ENCODE measurements at regions not wholly inside any gene's neighbourhood (a gene's known extent, or its start where the extent isn't known, plus 50 kb on each side); places are given as distances from the start of the nearest gene placed in this dataset.

DNA sequence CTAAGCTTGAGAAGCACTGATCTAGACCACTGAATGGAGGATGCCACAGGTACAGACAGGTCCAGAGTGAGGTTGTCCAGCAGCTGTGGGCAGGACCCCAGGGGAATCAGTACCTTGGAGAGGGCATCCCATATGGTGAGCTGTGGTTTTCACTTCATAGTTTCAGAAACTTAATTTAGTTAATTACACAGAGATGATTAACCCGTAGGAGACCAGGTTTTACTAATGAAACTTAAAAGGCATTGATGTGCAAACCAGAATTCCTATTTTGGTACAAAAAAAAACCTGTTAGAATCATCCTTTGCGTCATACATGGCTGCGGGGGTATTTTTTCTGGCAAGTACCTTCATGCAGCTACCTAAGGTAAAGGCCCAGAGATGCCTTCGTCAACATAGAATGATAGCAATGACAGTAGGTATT lies 159.3 kb downstream of the DACT1 start:
- ChIA-PET CTCF (no interaction called here), POLR2A (no interaction called here)
- Mint-ChIP-seq H3K36me3 (no peaks in the 10 kb centered on the region), H3K9me3 (no peaks in the 10 kb centered on the region), H3K4me1 (ENCODE audit: low read depth) (no peaks in the 10 kb centered on the region), H3K27ac (no peak overlapping the region), H3K4me3 (no peak overlapping the region), H3K27me3 (peaks cover 6% of the 10 kb centered on the region)
- DNase-seq = no peak
- intact Hi-C loops (cut with micrococcal nuclease) = no loop called here

DNA sequence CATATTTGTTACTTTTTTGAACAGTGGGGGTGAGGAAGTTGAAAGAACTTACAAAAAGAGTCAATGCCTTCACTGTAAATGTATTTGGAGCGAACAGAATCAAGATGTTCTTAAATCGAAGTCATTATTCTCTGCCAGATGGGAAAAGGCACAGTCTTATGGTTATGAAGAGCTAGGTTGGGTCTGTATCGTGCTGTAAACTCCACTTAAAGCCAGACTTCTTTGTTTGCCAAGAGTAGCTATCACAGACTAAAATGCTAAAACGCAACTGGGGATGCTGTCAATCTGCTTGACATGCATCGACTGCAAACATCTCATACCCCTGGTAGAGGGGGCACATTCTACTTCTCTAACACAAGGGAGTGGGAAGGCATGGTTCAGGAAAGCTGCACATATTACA lies 160.4 kb downstream of the DACT1 start:
- intact Hi-C loops (cut with micrococcal nuclease) = no loop called here
- H3K9me3 Mint-ChIP-seq = no peaks in the 10 kb centered on the region
- no peak for DNase-seq
- peaks cover 8% of the 10 kb centered on the region for H3K27me3 Mint-ChIP-seq
- no peak overlapping the region for H3K4me3 Mint-ChIP-seq
- H3K4me1 Mint-ChIP-seq (ENCODE audit: low read depth) = no peaks in the 10 kb centered on the region
- H3K36me3 Mint-ChIP-seq = peaks cover 2% of the 10 kb centered on the region
- H3K27ac Mint-ChIP-seq = no peak overlapping the region
- ChIA-PET POLR2A (no interaction called here), CTCF (no interaction called here)

DNA sequence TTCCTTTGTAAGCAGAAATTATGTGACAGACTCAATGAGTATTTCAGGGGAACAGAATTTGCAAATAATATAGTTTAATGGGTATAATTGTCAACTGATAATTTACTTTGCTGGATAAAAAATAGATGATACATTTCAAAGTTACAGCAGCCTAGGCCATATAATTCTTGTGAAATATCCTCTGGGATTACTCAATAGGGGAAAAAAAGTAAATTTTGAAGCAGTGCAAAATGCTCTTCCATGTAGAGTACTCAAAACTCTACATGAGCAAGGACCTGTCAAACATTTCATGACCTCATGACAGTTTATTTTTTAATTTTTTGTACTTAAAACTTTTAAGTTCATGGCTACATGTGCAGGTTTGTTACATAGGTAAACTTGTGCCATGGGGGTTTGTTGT lies 163.3 kb downstream of the DACT1 start:
- H3K4me1 Mint-ChIP-seq (ENCODE audit: low read depth) = no peaks in the 10 kb centered on the region
- no peak overlapping the region for H3K27ac Mint-ChIP-seq
- H3K27me3 Mint-ChIP-seq = peaks cover 6% of the 10 kb centered on the region
- POLR2A ChIA-PET = no interaction called here
- H3K4me3 Mint-ChIP-seq = no peak overlapping the region
- peaks cover 2% of the 10 kb centered on the region for H3K36me3 Mint-ChIP-seq
- DNase-seq = no peak
- CTCF ChIA-PET = no interaction called here
- intact Hi-C loops (cut with micrococcal nuclease) = no loop called here
- no peaks in the 10 kb centered on the region for H3K9me3 Mint-ChIP-seq

DNA sequence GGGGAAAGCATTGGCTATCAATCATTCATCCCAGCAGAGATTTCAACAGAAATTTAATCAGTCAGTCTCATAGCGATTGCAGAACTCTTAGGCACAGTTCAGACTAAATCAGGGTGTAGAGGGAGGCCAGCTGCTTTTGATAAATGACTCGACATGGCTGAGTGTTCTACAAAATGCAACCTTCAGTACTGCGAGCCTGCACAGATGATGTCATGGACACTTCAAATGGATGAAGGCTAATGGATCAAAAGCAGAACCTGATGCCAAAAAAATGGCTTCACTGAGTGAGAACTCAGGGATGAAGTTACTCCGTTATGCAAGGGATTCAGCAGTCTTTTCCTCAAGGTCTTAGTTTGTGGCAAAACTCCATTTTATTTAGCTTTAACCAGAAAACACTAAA lies 167.3 kb downstream of the DACT1 start:
- DNase-seq = no peak
- peaks cover 2% of the 10 kb centered on the region for H3K36me3 Mint-ChIP-seq
- no peak overlapping the region for H3K27ac Mint-ChIP-seq
- H3K27me3 Mint-ChIP-seq = peaks cover 2% of the 10 kb centered on the region
- ChIA-PET CTCF (no interaction called here), POLR2A (no interaction called here)
- intact Hi-C loops (cut with micrococcal nuclease) = no loop called here
- no peak overlapping the region for H3K4me3 Mint-ChIP-seq
- H3K9me3 Mint-ChIP-seq = no peaks in the 10 kb centered on the region
- no peaks in the 10 kb centered on the region for H3K4me1 Mint-ChIP-seq (ENCODE audit: low read depth)

DNA sequence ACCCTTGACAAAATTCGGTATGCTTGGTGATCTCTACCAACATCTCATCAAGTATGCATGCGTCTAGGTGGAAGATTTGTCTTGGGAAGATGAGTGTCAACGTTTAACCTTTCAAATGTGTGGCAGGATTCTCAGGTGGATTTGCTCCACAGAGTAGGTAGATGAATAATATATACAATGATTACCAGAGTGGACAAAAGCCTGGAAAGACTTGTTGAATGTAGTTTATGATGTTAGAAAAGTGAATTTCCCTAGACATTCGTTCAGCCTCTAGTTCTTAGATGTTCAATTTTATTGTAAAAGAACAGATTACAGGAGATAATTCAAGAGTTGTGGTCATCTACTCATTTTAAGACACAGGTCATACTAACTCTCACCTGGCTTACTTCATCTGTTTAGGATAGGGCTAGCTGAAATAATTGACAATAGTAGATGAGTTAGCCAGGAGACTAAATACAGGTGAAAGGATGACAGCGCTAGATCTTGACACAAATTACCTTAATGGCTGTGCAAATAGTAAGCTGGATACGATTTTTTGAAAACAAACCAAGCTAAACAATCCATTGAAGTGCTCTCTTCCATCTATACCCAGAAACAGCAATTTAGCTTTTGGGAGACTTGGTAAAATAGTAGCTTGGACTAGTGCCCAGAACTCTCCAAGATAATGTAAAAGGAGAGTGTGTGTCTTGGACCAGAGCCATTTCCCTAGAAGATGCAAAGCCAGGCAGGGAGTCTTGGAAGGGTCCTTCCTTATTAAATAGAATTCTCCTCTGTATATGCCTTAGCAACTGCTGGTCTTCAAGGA lies 168.0 kb downstream of the DACT1 start:
- ChIA-PET POLR2A (no interaction called here), CTCF (no interaction called here)
- Mint-ChIP-seq H3K4me3 (no peak overlapping the region), H3K36me3 (peaks cover 2% of the 10 kb centered on the region), H3K9me3 (no peaks in the 10 kb centered on the region), H3K4me1 (ENCODE audit: low read depth) (no peaks in the 10 kb centered on the region), H3K27me3 (peaks cover 2% of the 10 kb centered on the region), H3K27ac (no peak overlapping the region)
- intact Hi-C loops (cut with micrococcal nuclease) = no loop called here
- DNase-seq = no peak

DNA sequence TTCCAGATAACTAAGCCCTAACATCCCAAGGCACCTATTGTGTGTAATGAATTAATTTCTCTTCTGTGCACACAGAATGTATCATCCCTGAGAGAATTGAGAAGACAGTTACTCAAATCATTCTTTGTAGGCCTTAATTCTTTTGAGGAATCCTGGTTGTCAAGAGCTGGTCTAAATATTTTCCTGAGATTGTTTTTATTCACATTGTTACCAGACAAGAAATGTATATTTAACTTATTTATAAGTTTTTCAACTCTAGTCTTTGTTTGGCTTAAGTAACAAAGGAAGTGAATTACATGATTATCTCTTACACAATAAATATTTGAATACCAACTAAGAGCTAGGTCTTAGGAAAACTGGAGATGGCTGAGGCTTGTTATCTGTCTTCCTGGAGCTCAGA lies 169.4 kb downstream of the DACT1 start:
- H3K9me3 Mint-ChIP-seq = no peaks in the 10 kb centered on the region
- CTCF ChIA-PET = no interaction called here
- no peak overlapping the region for H3K4me3 Mint-ChIP-seq
- intact Hi-C loops (cut with micrococcal nuclease) = no loop called here
- no peaks in the 10 kb centered on the region for H3K4me1 Mint-ChIP-seq (ENCODE audit: low read depth)
- H3K27ac Mint-ChIP-seq = no peak overlapping the region
- H3K27me3 Mint-ChIP-seq = peaks cover 2% of the 10 kb centered on the region
- H3K36me3 Mint-ChIP-seq = peaks cover 2% of the 10 kb centered on the region
- POLR2A ChIA-PET = no interaction called here
- no peak for DNase-seq

DNA sequence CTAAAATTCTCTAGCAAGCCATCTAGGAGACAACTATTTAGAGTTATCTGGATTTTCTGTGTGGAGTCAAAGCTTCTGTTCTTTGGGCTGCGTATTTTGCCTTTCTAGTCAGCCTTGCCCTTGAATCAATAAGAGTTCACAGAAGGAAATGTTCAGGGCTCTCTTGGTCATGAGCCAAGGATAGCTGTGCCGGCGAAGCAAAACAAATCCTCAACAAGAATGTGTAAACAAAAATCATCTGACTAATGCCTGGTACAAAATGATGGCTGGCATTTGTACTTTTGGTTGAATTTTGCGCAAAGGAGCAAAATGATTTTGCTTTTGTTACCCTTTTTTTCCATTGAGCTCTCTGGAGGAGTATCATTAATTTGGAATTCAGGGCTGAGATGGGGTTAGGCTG lies 171.1 kb downstream of the DACT1 start:
- CTCF ChIA-PET = no interaction called here
- POLR2A ChIA-PET = no interaction called here
- no peak overlapping the region for H3K4me3 Mint-ChIP-seq
- H3K4me1 Mint-ChIP-seq (ENCODE audit: low read depth) = no peaks in the 10 kb centered on the region
- H3K9me3 Mint-ChIP-seq = no peaks in the 10 kb centered on the region
- DNase-seq = no peak
- H3K27ac Mint-ChIP-seq = no peak overlapping the region
- intact Hi-C loops (cut with micrococcal nuclease) = no loop called here
- H3K27me3 Mint-ChIP-seq = peaks cover 2% of the 10 kb centered on the region
- no peaks in the 10 kb centered on the region for H3K36me3 Mint-ChIP-seq

DNA sequence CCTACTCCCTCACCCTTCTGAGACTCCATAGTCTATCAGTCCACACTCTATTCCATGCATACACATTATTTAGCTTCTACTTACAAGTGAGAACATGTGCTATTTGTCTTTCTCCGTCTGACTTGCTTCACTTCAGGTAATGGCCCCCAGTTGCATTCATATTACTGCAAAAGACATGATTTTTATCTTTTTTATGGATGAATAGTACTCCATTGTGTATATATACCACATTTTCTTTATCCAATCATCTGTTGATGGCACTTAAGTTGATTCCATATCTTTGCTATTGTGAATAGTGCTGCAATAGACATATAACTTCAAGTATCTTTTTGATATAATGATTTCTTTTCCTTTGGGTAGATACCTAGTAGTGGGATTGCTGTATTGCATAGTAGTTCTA lies 171.8 kb downstream of the DACT1 start:
- Mint-ChIP-seq H3K36me3 (no peaks in the 10 kb centered on the region), H3K4me3 (no peak overlapping the region), H3K27me3 (peaks cover 2% of the 10 kb centered on the region), H3K9me3 (no peaks in the 10 kb centered on the region), H3K27ac (no peak overlapping the region), H3K4me1 (ENCODE audit: low read depth) (no peaks in the 10 kb centered on the region)
- POLR2A ChIA-PET = no interaction called here
- CTCF ChIA-PET = interaction anchor here (0.6 kb wide), 1 partner anchor 125 kb away, joined by 3 read pairs; no protein-coding TSS in a partner anchor
- no peak for DNase-seq
- intact Hi-C loops (cut with micrococcal nuclease) = no loop called here

DNA sequence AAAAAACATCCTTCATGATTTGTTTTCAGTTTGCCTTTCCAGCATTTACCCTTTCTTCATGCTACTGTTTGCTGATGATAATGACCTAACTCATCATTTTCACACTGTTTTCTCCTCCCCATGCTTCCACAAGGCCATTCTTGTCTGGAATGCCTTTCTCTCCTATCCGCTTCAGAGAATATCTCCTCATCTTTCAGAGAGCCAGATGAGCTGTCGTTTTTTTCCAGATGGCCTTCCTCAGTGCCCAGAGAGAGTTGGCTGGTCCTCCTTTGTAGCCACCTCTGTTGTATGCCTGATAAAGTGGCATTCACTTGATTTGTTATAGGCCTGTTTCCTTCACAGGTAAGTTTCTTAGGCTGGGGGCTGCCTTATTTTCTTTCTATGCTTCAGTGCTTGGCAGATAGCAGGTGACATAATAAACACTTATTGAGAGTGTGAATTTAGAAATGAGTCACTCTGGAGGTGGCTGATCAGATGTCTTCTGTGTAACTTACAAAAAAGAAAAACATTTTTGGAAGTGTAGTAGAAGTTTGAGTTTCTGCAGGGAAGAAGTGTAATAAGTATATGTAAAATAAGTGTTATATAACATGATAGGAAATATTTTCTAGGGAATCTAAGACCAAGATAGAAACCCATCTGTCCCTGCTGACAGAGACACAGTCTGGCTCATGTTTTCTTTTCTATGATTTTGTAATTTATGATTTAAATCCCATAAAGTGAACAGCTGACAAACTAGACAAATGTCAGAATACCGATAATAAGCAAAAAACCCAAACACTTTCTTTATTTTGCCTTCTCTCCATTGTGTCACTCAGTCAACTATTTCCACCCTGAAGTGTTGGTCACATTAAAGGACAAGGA lies 174.5 kb downstream of the DACT1 start:
- intact Hi-C loops (cut with micrococcal nuclease) = no loop called here
- H3K4me1 Mint-ChIP-seq (ENCODE audit: low read depth) = no peaks in the 10 kb centered on the region
- CTCF ChIA-PET = no interaction called here
- no peaks in the 10 kb centered on the region for H3K9me3 Mint-ChIP-seq
- POLR2A ChIA-PET = no interaction called here
- peaks cover 2% of the 10 kb centered on the region for H3K27me3 Mint-ChIP-seq
- no peaks in the 10 kb centered on the region for H3K36me3 Mint-ChIP-seq
- no peak overlapping the region for H3K4me3 Mint-ChIP-seq
- no peak overlapping the region for H3K27ac Mint-ChIP-seq
- no peak for DNase-seq

DNA sequence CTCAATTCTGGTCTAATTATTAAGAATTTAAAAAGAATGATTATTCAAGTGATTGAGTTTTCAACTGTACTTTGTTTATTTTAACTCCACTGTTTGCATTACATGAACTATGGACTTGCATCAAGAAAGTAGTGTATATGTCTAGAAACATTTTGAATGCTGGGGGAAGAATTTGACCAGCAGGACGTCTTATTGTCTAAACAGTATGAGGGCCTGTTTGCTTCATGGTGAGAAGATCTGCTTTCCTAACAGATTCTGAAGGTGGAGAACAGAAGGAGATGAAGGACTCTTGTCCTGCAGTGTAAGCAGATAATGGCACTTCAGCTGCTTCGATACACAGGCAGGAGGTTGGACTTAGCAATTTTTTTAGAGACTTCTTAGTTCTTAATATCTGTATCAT lies 176.0 kb downstream of the DACT1 start:
- Mint-ChIP-seq H3K9me3 (no peaks in the 10 kb centered on the region), H3K27ac (no peak overlapping the region), H3K27me3 (peaks cover 2% of the 10 kb centered on the region), H3K4me1 (ENCODE audit: low read depth) (no peaks in the 10 kb centered on the region), H3K36me3 (no peaks in the 10 kb centered on the region), H3K4me3 (no peak overlapping the region)
- CTCF ChIA-PET = no interaction called here
- DNase-seq = no peak
- intact Hi-C loops (cut with micrococcal nuclease) = no loop called here
- POLR2A ChIA-PET = no interaction called here

DNA sequence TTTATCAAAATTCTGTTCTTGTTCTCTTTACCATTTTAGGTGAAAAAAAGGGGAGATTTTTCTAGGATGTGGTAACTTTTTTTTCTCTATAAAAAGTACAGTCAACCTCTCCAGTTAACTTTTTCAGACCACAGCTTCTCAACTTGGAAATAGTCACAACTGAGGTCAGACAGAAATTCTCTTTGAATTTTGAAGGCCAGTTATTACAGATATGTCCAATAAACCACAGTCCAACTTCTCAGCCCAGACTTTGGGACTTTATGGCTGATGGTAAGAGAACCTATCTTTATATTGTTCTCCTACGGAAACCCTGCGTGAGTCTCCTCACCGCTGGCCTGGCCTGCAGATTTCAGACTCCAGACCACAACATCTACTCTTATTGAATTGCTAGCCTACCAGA lies 176.7 kb downstream of the DACT1 start:
- POLR2A ChIA-PET = no interaction called here
- Mint-ChIP-seq H3K36me3 (no peaks in the 10 kb centered on the region), H3K4me3 (no peak overlapping the region), H3K27ac (no peak overlapping the region), H3K4me1 (ENCODE audit: low read depth) (no peaks in the 10 kb centered on the region), H3K27me3 (peaks cover 2% of the 10 kb centered on the region), H3K9me3 (no peaks in the 10 kb centered on the region)
- CTCF ChIA-PET = no interaction called here
- intact Hi-C loops (cut with micrococcal nuclease) = no loop called here
- no peak for DNase-seq

DNA sequence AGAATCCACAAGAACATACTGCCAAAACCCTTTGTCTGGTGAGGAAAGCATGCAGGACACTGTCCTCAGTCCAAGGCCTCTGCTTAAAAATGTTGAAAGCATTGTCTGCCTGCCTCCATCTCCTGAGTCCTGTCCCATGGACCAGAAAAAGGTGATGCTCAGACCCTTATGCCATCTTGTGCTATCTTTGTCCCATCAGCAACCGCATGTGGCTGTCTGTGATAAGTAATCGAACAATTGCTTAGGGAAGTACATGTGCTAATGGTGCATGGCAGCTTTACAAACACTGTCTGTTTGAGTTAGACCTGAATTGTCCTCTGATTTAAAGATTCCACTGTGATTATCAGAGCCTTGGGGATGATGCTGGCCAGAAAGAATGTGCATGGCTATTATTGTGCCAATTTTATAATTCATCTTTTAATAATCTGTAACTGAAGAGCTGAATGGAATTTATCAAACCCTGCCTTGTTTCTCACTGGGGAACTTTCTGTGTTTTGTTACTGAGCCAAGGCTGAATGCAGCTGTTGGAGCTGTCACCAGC lies 177.5 kb downstream of the DACT1 start:
- ChIA-PET POLR2A (no interaction called here), CTCF (interaction anchor here (1.4 kb wide), 1 partner anchor 314 kb away, joined by 3 read pairs; no protein-coding TSS in a partner anchor)
- H3K4me1 Mint-ChIP-seq (ENCODE audit: low read depth) = no peaks in the 10 kb centered on the region
- H3K27ac Mint-ChIP-seq = no peak overlapping the region
- H3K4me3 Mint-ChIP-seq = no peak overlapping the region
- no peaks in the 10 kb centered on the region for H3K36me3 Mint-ChIP-seq
- peaks cover 2% of the 10 kb centered on the region for H3K27me3 Mint-ChIP-seq
- DNase-seq = no peak
- intact Hi-C loops (cut with micrococcal nuclease) = no loop called here
- no peaks in the 10 kb centered on the region for H3K9me3 Mint-ChIP-seq

DNA sequence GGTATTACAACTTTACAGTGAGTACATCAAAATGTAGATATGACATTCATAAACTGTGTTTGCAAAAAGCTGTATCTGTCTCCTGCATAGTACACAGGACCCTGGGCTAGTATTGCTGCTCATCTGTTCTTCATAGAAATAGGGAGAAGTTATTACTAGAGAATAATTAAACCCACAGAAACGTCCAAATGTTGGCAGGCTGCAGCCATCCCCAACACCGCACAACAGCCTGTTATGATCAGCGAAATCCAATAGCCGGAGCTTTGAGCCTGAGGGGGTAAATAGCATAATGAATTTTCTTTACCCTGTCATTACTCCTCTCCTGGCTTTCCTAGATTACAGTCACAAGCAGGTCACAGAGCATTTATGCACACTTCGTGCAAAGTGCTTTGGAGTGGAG lies 178.0 kb downstream of the DACT1 start:
- no peak overlapping the region for H3K27ac Mint-ChIP-seq
- H3K4me1 Mint-ChIP-seq (ENCODE audit: low read depth) = no peaks in the 10 kb centered on the region
- DNase-seq = no peak
- no peak overlapping the region for H3K4me3 Mint-ChIP-seq
- intact Hi-C loops (cut with micrococcal nuclease) = no loop called here
- no peaks in the 10 kb centered on the region for H3K36me3 Mint-ChIP-seq
- ChIA-PET CTCF (interaction anchor here (1.4 kb wide), 1 partner anchor 314 kb away, joined by 3 read pairs; no protein-coding TSS in a partner anchor), POLR2A (no interaction called here)
- peaks cover 2% of the 10 kb centered on the region for H3K27me3 Mint-ChIP-seq
- H3K9me3 Mint-ChIP-seq = no peaks in the 10 kb centered on the region
